Mesenchymal stem cell (in vitro differentiated cells and primary cell): ENCODE measurements at regions not wholly inside any gene's neighbourhood (a gene's known extent, or its start where the extent isn't known, plus 50 kb on each side); places are given as distances from the start of the nearest gene placed in this dataset.

Experiments
- DNase-seq: peaks from one replicate; pipeline ENCODE4 v3.0.0-alpha.2; 2013
- H2AFZ ChIP-seq: one replicate; pipeline ENCODE4 v1.6.1; 2013; ENCODE audit warnings: low read depth, mild to moderate bottlenecking, control low read depth, inconsistent platforms, low read length, moderate library complexity
- H2AK5ac ChIP-seq: 2 replicates; pipeline ENCODE4 v1.6.1; 2013; ENCODE audit warnings: low read length, moderate library complexity, mild to moderate bottlenecking, inconsistent platforms; ENCODE audit not compliant: severe bottlenecking
- H2BK120ac ChIP-seq: one replicate; pipeline ENCODE4 v1.6.1; 2013; ENCODE audit warnings: low read depth, mild to moderate bottlenecking, inconsistent platforms, low read length, moderate library complexity
- H2BK12ac ChIP-seq, 2 experiments: one replicate each; pipeline ENCODE4 v1.6.1; 2013; ENCODE audit warnings: inconsistent platforms in 2 of 2, low read length in 2 of 2, mild to moderate bottlenecking in 2 of 2, moderate library complexity in 2 of 2, control low read depth in 1 of 2
- H2BK15ac ChIP-seq: one replicate; pipeline ENCODE4 v1.6.1; 2013; ENCODE audit warnings: mild to moderate bottlenecking, low read depth, inconsistent platforms; ENCODE audit not compliant: poor library complexity, severe bottlenecking
- H2BK5ac ChIP-seq: 2 replicates; pipeline ENCODE4 v1.6.1; 2013; ENCODE audit warnings: low read depth, mild to moderate bottlenecking, low read length, control low read depth, inconsistent platforms; ENCODE audit not compliant: poor library complexity, severe bottlenecking
- H3K14ac ChIP-seq, 2 experiments: one replicate each; pipeline ENCODE4 v1.6.1; 2013; ENCODE audit warnings: inconsistent platforms in 2 of 2, low read length in 2 of 2, control low read depth in 1 of 2, mild to moderate bottlenecking in 1 of 2, moderate library complexity in 1 of 2
- H3K18ac ChIP-seq, 2 experiments: one replicate each; pipeline ENCODE4 v1.6.1; 2013; ENCODE audit warnings: inconsistent platforms in 2 of 2, low read length in 2 of 2, control low read depth in 1 of 2, low read depth in 1 of 2, mild to moderate bottlenecking in 1 of 2
- H3K23ac ChIP-seq, 2 experiments: one replicate each; pipeline ENCODE4 v1.6.1; 2013; ENCODE audit warnings: inconsistent platforms in 2 of 2, low read length in 2 of 2, mild to moderate bottlenecking in 2 of 2, moderate library complexity in 2 of 2, control low read depth in 1 of 2
- H3K27ac ChIP-seq: 2 replicates; pipeline ENCODE4 v1.5.1; 2013; ENCODE audit warnings: mild to moderate bottlenecking, moderate library complexity, low read length, control low read depth, inconsistent platforms; ENCODE audit not compliant: poor library complexity, severe bottlenecking
- H3K27me3 ChIP-seq, 2 experiments: 2 replicates each; pipeline versions ENCODE4 v1.6.1 to v1.7.0; 2013; ENCODE audit warnings: low read length in 2 of 2, mild to moderate bottlenecking in 2 of 2, moderate library complexity in 2 of 2, control low read depth in 1 of 2, inconsistent platforms in 1 of 2; ENCODE audit not compliant: control insufficient read depth in 1 of 2, insufficient read depth in 1 of 2
- H3K36me3 ChIP-seq, 2 experiments: 2 replicates each; pipeline versions ENCODE4 v1.6.1 to v1.7.0; 2013; ENCODE audit warnings: low read length in 2 of 2, control low read depth in 1 of 2, inconsistent platforms in 1 of 2, low read depth in 1 of 2, mild to moderate bottlenecking in 1 of 2; ENCODE audit not compliant: insufficient read depth in 2 of 2, control insufficient read depth in 1 of 2
- H3K4ac ChIP-seq, 2 experiments: one replicate each; pipeline ENCODE4 v1.6.1; 2013; ENCODE audit warnings: inconsistent platforms in 2 of 2, low read length in 2 of 2, mild to moderate bottlenecking in 2 of 2, moderate library complexity in 2 of 2, control low read depth in 1 of 2, low read depth in 1 of 2
- H3K4me1 ChIP-seq: 2 replicates; pipeline ENCODE4 v1.6.1; 2013; ENCODE audit warnings: low read depth, low read length, control low read depth; ENCODE audit not compliant: control insufficient read depth, insufficient read depth
- H3K4me2 ChIP-seq: 2 replicates; pipeline ENCODE4 v1.6.1; 2013; ENCODE audit warnings: low read length, mild to moderate bottlenecking, inconsistent platforms; ENCODE audit not compliant: poor library complexity, severe bottlenecking
- H3K4me3 ChIP-seq, 2 experiments: 2 replicates each; pipeline versions ENCODE4 v1.5.1 to v1.7.0; 2013; ENCODE audit warnings: low read length in 2 of 2, mild to moderate bottlenecking in 2 of 2, control low read depth in 1 of 2, low read depth in 1 of 2; ENCODE audit not compliant: insufficient read depth in 1 of 2
- H3K79me1 ChIP-seq: replicated peaks from 2 replicates; pipeline ENCODE4 v1.6.1; 2013; ENCODE audit warnings: mild to moderate bottlenecking, control low read depth, low read length, inconsistent platforms; ENCODE audit not compliant: poor library complexity, severe bottlenecking
- H3K9ac ChIP-seq: 2 replicates; pipeline ENCODE4 v1.7.0; 2013; ENCODE audit warnings: mild to moderate bottlenecking, low read length, moderate library complexity
- H3K9me3 ChIP-seq: 2 replicates; pipeline ENCODE4 v1.7.0; 2013; ENCODE audit warnings: mild to moderate bottlenecking, low read length; ENCODE audit not compliant: control insufficient read depth
- H4K8ac ChIP-seq: one replicate; pipeline ENCODE4 v1.6.1; 2013; ENCODE audit warnings: inconsistent platforms, mild to moderate bottlenecking, low read length, moderate library complexity
- H4K91ac ChIP-seq: one replicate; pipeline ENCODE4 v1.6.1; 2013; ENCODE audit warnings: mild to moderate bottlenecking, low read length, inconsistent platforms
- WGBS: methylation state at CpG from one replicate; pipeline ENCODE4 v1.1.7; 2013; ENCODE audit warnings: mixed read lengths; 5-methylcytosine and 5-hydroxymethylcytosine counted together

GRCh38 chr13:67343777-67344176 lies 113.6 kb upstream of the PCDH9 start:
- no peak overlapping the region for H3K9ac ChIP-seq
- no peaks in the 10 kb centered on the region for H3K36me3 ChIP-seq
- H2BK120ac ChIP-seq, result no peak overlapping the region
- H3K4me2 ChIP-seq, result no peak overlapping the region
- H2BK15ac ChIP-seq, result no peak overlapping the region
- H2AK5ac ChIP-seq, result no peak overlapping the region
- H3K23ac ChIP-seq, result no peak overlapping the region
- H3K14ac ChIP-seq, result no peak overlapping the region
- no peak overlapping the region for H4K91ac ChIP-seq
- WGBS, result no CpG with 5 or more reads among the region's 1 CpG
- no peaks in the 10 kb centered on the region for H3K27me3 ChIP-seq
- no peak overlapping the region for H3K18ac ChIP-seq
- no peak overlapping the region for H3K27ac ChIP-seq
- H3K79me1 ChIP-seq, result no peaks in the 10 kb centered on the region
- H3K4me1 ChIP-seq, result no peaks in the 10 kb centered on the region
- H2AFZ ChIP-seq, result no peak overlapping the region
- no peak for DNase-seq
- H2BK5ac ChIP-seq, result no peak overlapping the region
- H3K4me3 ChIP-seq, result no peak overlapping the region
- H4K8ac ChIP-seq, result no peak overlapping the region
- no peaks in the 10 kb centered on the region for H3K9me3 ChIP-seq
- H2BK12ac ChIP-seq, result no peak overlapping the region
- H3K4ac ChIP-seq, result no peak overlapping the region

GRCh38 chr13:67341406-67341805 lies 111.3 kb upstream of the PCDH9 start:
- Histone ChIP-seq H3K4me2 (no peak overlapping the region), H3K4me3 (no peak overlapping the region), H3K4me1 (no peaks in the 10 kb centered on the region), H4K8ac (peak overlapping the region; percentile 37), H2BK120ac (no peak overlapping the region), H3K79me1 (no peaks in the 10 kb centered on the region), H2BK5ac (no peak overlapping the region), H3K27ac (no peak overlapping the region), H3K9ac (no peak overlapping the region), H3K36me3 (no peaks in the 10 kb centered on the region), H2AFZ (no peak overlapping the region), H2AK5ac (no peak overlapping the region), H2BK15ac (no peak overlapping the region), H3K18ac (no peak overlapping the region), H4K91ac (no peak overlapping the region), H3K14ac (no peak overlapping the region), H3K4ac (no peak overlapping the region), H3K23ac (no peak overlapping the region), H2BK12ac (no peak overlapping the region), H3K27me3 (no peaks in the 10 kb centered on the region), H3K9me3 (no peaks in the 10 kb centered on the region)
- peak; percentile 24 for DNase-seq
- WGBS, result 60% methylated on average over 4 of the region's 5 CpGs

GRCh38 chr13:67330149-67330548 lies 100.0 kb upstream of the PCDH9 start:
- H3K14ac ChIP-seq, result no peak overlapping the region
- H3K79me1 ChIP-seq, result no peaks in the 10 kb centered on the region
- no peak overlapping the region for H3K4me3 ChIP-seq
- H3K9me3 ChIP-seq, result no peaks in the 10 kb centered on the region
- no peak overlapping the region for H2BK15ac ChIP-seq
- no peak overlapping the region for H2AK5ac ChIP-seq
- H2AFZ ChIP-seq, result no peak overlapping the region
- no peak overlapping the region for H3K27ac ChIP-seq
- no peak overlapping the region for H3K9ac ChIP-seq
- no peaks in the 10 kb centered on the region for H3K4me1 ChIP-seq
- H2BK12ac ChIP-seq, result no peak overlapping the region
- no peak overlapping the region for H3K18ac ChIP-seq
- no peak overlapping the region for H3K4me2 ChIP-seq
- H2BK120ac ChIP-seq, result no peak overlapping the region
- H3K4ac ChIP-seq, result no peak overlapping the region
- 100% methylated on average over 2 of the region's 3 CpGs for WGBS
- H4K8ac ChIP-seq, result no peak overlapping the region
- H3K23ac ChIP-seq, result no peak overlapping the region
- H3K27me3 ChIP-seq, result no peaks in the 10 kb centered on the region
- no peak overlapping the region for H2BK5ac ChIP-seq
- no peaks in the 10 kb centered on the region for H3K36me3 ChIP-seq
- no peak overlapping the region for H4K91ac ChIP-seq
- no peak for DNase-seq

- 100% methylated on average over 1 of the region's 3 CpGs for WGBS
- Histone ChIP-seq H3K23ac (no peak overlapping the region), H3K9me3 (no peaks in the 10 kb centered on the region)
Measured at GRCh38 chr13:67328895-67329294, 98.8 kb upstream of the PCDH9 start.

More at GRCh38 chr13:67328895-67329294, 98.8 kb upstream of the PCDH9 start:
- no peaks in the 10 kb centered on the region for H3K27me3 ChIP-seq
- H3K4ac ChIP-seq, result no peak overlapping the region
- no peak for DNase-seq
- no peak overlapping the region for H3K4me3 ChIP-seq
- H3K18ac ChIP-seq, result no peak overlapping the region
- no peak overlapping the region for H3K9ac ChIP-seq
- H3K14ac ChIP-seq, result no peak overlapping the region
- no peak overlapping the region for H2AFZ ChIP-seq
- H3K4me2 ChIP-seq, result no peak overlapping the region
- no peak overlapping the region for H2BK120ac ChIP-seq
- no peaks in the 10 kb centered on the region for H3K36me3 ChIP-seq
- H2BK15ac ChIP-seq, result no peak overlapping the region
- no peak overlapping the region for H2BK12ac ChIP-seq
- H3K79me1 ChIP-seq, result no peaks in the 10 kb centered on the region
- no peak overlapping the region for H2BK5ac ChIP-seq
- H4K91ac ChIP-seq, result no peak overlapping the region
- H3K27ac ChIP-seq, result no peak overlapping the region
- no peak overlapping the region for H4K8ac ChIP-seq
- no peaks in the 10 kb centered on the region for H3K4me1 ChIP-seq
- no peak overlapping the region for H2AK5ac ChIP-seq
